ENCODE measurements at regions not wholly inside any gene's neighbourhood (a gene's known extent, or its start where the extent isn't known, plus 50 kb on each side); places are given as distances from the start of the nearest gene placed in this dataset.
A peak's percentile ranks its signal among the peaks of the same experiment; 100 is the strongest.

DNA sequence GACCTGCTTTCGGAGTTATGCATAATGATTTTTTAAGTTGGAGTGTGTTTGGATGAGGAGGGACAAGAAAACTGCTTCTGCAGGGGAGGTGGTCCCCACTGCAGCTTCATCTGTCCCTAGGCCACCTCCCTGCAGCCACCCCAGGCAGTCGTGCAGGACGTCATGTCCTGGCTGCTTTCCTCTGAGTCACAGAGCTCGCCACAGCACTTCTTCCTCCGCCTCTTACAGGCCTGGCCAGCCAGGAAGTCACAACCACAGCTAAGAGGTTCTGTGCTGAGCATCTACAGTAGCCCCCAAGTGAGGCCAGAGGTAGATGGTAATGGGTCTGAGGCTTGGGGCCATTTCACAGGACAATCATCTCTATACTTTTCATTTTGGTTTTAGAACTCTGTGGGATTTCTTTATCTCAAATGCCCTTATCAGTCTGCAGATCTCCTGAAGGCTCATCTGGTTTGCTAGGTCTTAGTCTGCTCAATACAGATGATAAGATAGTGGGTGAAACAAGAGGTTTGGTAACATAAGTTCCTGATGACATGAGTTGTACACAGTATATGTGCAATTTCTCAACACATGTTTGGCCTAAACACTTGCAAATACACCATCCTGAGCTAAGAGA lies 106.4 kb downstream of the ARF6 start:
- DNase-seq (ENCODE audit: low read depth) = peak; percentile 56

DNA sequence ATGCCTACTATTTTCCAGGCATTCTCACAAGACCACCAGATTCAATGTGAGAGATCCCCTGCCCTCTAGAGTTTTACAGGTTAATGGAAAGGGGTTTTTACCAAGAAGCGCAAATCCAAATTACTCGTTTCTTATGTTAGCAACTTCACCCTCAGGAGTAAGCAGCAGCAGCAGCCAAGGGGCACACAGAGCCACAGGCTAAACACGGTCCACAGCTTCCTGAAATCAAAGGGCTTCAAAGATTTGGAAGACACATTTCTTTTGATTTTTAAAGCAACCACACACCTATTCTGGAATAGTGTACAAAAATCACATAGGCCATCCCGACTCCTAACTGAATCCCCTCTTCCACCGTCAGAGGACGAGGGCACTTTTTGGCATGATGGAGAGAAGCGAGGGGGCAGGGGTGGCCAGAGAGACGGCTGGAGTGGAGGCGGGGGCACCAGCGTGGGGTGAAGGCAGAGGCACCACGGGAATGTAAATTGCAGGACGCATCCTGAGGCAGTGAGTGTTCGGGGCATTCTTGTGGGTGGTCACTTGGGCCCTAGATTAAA lies 107.0 kb downstream of the ARF6 start:
- DNase-seq (ENCODE audit: low read depth) = no peak

DNA sequence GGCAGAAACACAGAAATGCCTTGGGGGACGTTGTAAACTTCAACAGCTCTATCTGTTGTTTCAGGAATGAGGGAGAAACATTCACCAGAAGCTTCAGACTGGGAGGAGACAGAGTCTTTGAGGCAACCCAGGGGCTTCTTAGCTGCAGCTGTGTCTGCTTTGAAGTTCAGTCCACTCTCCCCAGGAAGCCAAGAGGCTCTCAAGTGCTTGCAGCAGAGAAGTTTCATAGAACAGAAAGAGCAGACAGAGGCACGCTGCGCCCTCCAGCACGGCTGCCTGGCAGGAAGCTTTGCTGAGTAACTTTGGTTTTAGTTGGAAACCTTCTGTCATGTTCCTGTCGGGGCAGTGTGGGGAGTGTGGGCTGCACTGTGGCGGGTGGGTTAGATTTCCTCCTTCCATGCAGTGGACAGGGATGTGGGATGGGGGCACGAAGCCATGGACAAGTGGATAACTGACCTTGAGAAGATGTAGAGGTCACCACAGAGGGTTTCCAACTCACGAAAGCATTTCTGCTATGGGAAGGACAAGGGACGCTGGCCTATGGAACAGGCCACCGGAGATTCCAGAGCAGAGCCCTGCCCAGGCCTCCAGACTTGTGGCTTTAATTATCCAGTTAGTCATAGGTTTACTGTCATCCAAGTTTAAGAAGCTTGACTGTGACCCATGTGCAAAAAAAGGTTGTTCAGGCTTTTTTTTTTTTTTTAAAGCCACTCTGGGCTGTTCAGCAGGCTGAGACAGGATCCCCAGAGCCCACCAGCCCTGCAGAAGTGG lies 107.7 kb downstream of the ARF6 start:
- peak; percentile 64 for DNase-seq (ENCODE audit: low read depth)

DNA sequence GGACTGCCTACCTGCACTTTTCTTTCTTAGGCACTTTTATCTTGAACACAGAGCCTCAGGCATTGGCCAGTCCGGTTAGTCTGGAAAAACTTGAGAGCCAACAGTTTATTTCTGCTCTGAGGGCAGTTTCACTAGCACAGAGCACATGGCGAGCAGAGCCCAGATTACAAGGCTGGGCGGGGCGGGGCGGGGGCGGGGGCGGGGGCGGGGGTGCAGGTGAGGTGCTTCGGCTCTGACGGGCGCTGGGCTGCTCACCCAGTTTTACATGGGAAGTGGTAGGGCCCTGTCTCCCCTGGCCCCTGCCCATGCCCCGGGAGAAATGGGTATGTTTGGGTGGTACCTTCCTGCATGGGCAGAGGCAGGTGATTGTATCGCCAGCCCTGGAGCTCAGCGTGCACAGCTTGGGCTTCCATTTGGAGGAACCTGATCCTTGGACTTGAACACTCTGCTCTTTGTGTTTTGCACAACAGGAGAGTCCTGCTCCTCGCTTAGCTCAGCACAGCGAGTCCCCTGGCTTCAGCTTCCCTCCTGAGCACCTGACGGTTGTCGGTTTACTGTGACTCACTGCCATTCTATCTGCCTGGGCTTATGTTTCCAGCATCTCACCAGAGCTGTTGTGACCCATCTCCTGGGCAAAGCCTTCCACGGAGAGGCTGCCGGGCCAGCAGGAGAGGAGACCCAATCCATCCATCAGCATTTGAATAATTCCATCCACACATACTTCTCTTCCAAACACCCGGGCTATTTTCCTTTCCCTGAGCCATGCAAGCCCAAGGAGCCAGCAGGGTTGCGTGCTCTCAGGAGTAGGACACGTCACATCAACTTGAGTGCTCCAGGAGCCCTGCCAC lies 108.5 kb downstream of the ARF6 start:
- peak; percentile 47 for DNase-seq (ENCODE audit: low read depth)

DNA sequence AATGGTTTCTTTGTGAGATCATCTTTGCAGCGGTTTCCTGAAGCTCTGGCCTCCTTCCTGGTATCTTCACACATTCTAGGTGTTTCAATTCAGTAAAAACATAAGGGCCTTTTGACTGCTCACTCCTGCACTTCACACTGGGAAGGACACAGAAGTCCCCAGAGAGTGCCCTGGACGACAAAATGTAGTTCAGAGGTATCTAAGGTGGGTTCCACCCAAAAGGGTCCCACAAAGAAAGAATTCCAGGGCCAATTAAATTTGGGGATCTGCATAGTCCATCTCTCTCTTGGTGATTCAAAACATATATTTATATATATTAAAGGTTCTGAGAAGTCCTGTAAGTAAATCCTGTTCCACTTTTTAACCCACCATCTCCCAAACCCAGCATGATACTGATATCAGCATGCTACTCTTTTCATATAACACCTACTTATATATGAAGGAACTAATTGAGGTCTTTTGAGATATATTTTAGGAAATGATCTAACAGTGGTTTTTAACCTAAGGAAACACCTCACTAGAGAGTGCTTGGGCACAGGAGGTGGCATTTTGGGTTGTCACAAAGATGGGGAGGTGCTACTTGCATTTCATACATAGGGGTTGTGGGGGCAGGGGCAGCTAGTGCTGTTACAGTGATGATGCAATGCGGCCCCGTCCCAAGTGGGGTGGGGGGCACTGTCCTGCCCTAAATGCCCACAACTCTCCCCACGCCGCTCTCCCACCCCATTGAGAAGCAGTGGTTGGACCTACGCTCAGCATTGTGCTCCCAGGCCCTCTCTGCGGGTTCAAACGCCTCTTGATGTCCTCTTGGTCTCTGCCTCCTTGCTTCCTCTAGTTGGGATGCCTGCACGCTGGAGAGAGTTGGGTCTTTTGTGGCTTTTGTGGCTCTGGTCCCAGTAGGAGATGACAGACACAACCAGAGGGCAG lies 109.4 kb downstream of the ARF6 start:
- DNase-seq (ENCODE audit: low read depth) = peak; percentile 55

DNA sequence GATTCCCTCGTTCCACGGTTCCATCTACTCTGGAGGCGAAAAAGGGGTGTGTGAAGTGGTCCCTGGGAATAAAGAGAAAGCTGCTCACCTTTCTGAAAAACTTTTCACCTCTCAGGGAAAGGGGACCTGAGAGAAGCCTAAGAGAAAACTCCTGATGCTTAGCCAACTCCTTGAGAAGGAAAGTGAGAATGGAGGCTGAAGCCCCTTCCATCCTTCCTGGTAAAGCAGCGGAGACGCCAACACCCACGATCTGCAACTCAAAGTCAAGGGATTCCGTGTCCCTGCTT lies 110.0 kb downstream of the ARF6 start:
- DNase-seq (ENCODE audit: low read depth) = no peak

DNA sequence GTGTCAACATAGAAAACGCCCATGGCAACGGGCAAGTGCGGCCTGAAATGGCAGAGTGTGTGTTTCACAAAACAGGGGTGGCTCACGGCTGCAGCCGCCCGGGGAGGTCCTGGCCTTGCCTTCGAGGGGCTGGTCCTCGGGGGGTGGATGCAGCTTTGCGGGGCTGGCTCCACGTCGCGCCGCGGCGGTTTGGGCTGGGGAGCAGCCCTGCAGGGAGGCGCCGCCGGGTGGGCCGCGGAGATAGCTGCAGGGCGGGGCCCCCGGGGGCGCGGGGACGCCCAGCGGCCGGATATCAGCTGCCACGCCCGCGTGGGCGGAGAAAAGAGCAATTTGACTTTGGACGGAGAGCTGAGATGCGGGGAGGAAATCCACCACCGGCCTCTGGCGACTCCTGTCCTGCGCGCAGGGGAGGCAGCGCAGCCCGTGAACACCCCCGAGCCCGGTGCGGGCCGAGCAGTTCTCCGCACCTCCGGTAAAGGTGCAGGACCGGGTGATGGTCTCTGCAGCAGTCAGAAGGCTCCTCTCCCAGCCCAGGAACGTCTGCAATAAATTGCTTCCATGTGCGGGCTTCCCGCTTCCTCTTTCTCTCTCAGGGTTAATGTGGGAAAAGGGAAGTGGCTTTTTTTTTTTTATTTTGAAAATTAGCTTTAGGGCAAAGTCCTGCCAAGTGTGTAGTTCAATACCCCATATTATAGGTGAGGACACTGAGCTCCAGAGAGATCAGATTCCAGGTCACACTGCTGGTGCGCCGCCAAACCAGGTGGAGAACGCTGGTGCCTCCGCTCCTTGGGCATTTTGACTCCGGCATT lies 110.5 kb downstream of the ARF6 start:
- DNase-seq (ENCODE audit: low read depth) = peak; percentile 48

DNA sequence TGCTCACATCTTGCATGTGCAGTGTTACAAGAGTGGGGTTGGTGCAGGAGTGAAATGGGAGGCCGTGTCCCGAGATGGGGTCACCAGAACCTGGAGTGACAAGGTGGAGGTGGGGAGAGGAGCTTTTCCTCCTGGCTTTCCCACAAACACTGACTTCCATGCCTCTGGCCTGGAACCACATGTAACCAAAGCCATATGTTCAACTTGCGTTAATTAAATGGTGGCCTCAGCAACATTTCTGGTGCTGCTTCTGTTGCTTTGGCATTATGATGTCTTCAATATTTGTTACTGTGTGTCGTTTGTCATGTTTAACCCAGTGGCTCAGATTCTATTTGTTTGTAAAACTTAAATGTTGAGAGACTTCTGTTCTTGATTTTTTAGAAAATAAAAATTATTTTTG lies 110.2 kb downstream of the VCPKMT start:
- DNase-seq (ENCODE audit: low read depth) = no peak

DNA sequence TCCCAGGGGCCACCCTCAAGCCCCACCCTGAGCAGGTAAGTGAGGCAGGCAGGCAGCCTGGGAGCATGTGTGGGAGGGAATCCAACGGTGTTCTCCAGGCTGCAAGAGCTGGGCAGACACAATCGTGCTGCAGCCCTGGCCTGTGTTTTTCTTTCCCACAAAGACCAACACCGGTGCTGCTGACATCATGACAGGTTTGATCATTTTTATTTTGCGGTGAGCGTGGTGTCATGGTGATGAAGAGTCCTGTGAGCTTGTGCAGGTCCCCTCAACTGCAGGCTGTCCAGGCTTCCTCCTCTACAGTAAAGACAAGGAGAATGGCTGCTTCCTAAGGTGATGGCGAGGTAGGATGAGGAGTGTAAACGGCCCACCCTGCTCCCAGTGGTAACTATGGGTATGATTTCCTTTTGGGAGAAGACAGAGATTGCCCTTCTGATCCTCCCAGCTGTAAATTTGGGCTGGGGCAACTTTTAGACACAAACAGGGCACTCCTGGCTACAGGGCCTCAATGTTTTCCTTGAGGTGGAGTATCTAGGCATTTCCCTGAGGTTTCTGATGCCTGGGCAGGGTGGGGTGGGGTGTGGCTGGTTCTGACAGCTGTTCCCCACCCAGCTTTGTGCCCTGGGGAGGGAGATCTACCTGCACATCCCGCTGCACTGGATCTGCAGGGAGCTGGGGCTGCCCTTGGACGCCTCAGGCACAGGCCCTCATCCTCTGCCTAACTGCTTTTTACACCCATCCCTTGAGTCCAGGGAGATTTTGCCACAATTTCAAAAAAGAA lies 109.1 kb downstream of the VCPKMT start:
- DNase-seq (ENCODE audit: low read depth) = no peak

DNA sequence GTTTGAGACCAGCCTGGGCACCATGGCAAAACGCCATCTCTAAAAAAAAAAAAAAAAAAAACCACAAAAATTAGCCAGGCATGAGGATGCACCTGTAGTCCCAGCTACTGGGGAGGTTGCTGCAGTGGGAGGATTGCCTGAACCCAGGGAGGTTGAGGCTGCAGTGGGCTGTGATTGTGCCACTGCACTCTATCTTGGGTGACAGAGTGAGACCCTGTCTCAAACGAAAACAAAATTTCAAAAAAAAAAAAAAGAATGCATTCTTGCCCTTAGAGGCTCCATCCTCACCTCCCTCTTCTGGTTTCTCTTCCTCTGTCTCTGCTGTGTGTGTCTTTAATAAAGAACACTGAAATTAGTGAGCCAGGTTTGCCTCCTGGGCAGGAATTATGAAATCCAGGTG lies 107.8 kb downstream of the VCPKMT start:
- DNase-seq (ENCODE audit: low read depth) = no peak

DNA sequence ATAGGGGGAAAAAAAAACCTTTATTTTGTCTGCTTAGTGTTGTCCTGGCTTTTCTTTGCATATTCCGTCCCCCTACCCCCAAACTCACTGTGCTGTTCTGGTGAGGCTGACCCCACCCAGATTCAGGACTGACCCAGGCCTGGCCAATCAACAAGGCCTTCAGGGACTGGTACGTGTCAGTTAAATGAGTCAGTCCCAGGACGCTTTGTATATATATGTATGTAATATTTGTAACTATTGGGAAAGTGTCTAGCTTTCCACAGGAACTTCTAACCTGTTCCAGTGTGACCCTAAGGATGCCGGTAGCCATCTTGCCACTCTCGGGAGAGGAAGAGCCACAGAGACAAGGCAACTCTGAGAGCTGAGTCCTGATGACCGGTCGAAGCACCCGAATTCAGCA lies 107.4 kb downstream of the VCPKMT start:
- no peak for DNase-seq (ENCODE audit: low read depth)

DNA sequence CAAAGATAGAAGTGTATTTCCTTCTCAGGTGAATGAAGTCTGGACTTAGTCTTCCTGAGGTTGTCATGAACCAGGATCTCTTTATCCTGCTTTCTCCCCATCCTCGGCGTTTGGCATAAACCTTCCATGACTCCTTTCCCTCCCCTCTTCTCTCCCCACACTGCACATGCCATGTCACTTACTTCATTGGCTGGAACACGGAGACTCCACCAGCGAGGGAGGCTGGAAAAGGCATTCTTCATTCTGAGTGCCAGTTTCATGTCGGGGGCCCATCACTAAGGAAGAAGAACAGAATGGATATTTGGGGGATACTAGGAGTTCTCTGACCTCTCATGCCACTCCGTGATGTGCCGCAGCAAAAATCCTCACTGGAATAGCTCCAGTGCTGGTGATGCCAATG lies 105.6 kb downstream of the VCPKMT start:
- no peak for DNase-seq (ENCODE audit: low read depth)

DNA sequence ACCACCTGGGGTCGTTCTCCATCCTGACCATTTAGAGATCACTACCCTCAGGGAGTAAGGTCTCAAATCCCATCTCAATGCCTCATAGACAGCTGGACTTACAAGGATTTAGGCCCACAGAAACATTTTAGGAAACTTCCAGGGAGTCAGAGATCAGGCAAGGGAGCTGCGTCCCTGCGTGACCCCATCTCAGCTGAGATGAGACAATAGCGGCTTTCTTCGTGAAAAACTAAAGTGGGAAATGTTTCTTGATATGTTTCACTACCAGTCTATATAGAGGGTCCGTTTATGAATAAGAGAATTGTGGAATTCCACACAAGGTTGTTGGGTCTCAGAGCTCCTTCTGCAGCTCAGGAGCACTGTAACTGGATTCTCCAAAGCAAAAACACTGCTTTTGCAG lies 105.1 kb downstream of the VCPKMT start:
- no peak for DNase-seq (ENCODE audit: low read depth)

DNA sequence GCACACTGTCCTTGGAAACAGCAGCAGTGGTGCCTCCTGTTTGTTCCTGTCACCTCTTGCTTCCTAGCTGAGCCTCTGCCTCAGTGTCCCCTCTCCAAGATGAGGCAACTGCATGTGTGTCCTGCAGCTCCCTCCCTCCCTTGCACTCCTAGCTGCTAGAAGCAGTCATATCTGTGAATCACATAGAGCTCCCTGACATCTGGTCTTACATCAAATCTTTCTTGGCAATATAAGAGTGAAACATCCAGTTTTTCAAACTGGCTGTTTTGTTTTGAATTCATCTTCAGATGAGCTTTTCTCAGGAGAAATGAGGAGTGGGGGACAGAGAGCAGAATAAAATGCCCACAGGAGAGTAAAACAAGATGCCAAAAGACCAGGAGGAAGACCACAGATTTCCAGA lies 103.7 kb downstream of the VCPKMT start:
- DNase-seq (ENCODE audit: low read depth) = no peak

DNA sequence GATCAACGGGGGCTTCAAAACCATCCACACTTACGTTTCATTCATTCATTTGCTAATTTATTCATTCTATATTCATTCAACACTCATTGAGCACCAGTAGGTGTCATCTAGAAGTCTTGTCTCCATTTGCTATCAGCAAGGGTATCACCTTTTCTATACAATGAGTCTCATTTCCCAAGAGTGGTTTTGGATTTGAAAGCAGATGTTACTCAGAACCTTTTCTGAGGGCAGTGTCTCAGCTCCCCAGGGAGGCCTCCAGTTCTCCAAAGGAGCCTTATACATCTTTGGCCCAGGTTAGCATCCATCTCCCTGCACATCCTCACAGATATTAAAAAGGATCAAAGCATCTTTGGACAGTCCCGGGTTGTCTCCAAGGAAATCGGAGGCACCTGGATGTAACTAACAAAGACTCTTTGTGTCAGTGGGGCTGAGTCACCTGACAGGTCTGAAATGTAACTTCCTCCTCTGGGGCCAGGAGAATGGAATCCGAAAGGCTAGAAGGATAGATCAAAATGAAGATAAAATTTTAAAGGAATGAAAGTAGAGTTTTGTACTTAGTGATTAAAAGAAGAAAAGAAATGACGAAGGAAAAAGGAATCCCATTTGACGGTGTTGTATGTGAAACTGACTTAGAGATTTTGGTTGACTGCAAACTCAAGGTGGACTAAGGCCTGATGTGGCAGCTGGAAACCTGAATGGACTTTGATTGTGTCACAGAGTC lies 103.0 kb downstream of the VCPKMT start:
- no peak for DNase-seq (ENCODE audit: low read depth)

DNA sequence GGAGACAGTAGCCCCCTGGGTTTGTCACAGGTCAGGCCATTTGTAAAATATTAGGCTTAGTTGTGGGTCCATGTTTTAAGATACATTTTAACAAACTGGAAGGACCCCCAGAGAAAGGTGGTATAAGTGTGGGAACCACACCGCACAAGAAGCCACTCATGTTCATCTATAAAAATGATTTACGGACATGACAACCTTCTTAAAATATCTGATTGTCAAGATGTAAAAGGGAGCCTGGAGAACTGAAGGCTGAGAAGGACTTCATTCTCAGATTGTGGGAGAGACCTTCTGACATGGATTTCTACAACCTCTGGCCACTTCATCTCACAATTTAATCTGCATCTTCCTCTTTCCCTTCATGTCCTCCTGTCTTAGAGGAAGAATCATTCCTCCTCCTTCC lies 102.4 kb downstream of the VCPKMT start:
- no peak for DNase-seq (ENCODE audit: low read depth)

DNA sequence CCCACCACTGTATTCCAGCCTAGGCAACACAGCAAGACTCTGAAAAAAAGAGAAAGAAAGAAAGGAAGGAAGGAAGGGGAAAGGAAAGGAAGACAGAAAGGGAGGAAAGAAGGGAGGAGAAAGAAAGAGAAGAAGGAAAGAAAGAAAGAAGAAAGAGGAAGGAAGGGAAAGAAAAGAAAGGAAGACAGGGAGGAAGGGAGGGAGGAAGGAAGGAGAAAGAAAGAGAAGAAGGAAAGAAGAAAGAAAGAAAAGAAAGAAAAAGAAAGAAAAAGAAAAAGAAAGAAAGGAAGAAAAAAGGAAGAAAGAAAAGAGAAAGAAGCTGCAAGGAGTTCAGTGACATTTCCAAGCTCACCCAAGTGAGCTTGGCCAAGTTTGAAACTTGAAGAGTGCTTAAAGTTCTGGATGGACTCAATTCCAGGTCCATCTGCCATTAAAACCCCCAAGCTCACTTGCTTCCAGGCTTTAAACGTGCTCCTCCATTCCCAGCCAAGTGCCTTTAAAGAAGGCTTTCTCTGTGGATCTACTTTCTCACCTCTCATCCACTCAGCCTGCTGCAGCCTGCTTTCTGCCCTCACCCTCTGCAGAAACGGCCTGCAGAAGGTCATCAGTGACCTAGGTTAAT lies 101.5 kb downstream of the VCPKMT start:
- DNase-seq (ENCODE audit: low read depth) = no peak

DNA sequence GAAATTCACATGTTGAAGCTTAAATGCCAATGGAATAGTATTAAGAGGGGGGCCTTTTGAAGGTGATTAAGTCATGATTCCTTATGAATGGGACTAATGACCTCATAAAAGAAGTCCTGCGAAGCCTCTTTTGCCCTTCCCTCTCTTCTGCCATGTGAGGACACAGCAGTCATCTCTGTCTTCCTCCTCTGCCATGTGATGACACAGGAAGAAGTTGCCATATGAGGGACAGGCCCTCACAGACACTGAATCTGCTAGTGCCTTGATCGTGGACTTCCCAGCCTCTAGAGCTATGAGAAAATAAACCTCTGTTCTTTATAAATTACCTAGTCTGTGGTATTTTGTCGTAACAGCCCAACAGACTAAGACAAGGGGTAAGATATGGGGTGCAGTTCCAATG lies 100.7 kb downstream of the VCPKMT start:
- no peak for DNase-seq (ENCODE audit: low read depth)
